ENCODE measurements at regions not wholly inside any gene's neighbourhood (a gene's known extent, or its start where the extent isn't known, plus 50 kb on each side); places are given as distances from the start of the nearest gene placed in this dataset.
"Not testable (repeated sequence)": the region's sequence is repeated elsewhere in the genome, so short reads cannot be mapped to it uniquely, and the experiment has no call there.

DNA sequence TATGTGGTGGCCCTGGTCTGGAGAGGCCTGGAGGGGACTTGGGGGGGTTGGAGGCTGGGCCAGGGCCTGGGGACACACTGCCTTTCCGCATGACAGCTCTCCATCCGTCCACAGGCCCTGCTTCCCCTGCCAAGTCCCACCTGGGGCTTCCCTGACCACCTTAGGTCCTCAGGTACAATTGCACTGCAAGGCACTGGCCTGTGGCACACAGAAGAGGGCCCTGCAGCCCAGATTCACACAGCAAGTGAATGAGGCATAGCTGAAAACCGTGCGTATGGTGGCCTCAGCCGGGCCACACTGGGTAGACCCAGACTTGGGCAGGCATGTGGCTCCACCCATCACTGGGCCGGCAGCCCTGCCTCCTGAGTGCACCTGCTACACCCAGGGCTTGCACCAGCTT, 114.2 kb downstream of the TNFRSF13B start:
- H3F3A ChIP-seq (ENCODE audit: low read depth); H3K36me3 ChIP-seq; H3K27me3 ChIP-seq; H3K36me3 Mint-ChIP-seq; H3K27ac Mint-ChIP-seq; H3K27me3 Mint-ChIP-seq (ENCODE audit: insufficient read depth, low read depth); H3K4me1 Mint-ChIP-seq; H3K27ac ChIP-seq; H3K4me1 ChIP-seq; H3K4me2 ChIP-seq; H4K20me1 ChIP-seq (ENCODE audit: low read depth); H3K4me3 Mint-ChIP-seq; H3K4me3 ChIP-seq; H3K79me2 ChIP-seq (ENCODE audit: low read depth); H3K9me3 ChIP-seq (ENCODE audit: low read depth); H2AFZ ChIP-seq (replicated peaks); H3K9ac ChIP-seq; DNase-seq (ENCODE audit: low spot score); H3K9me3 Mint-ChIP-seq: not testable (repeated sequence)

GRCh38 chr17:16856846-16857245, 115.1 kb downstream of the TNFRSF13B start:
- H3K79me2 ChIP-seq (ENCODE audit: low read depth); H3K9me3 ChIP-seq (ENCODE audit: low read depth); H3K27ac ChIP-seq; H3K4me2 ChIP-seq; H3K27ac Mint-ChIP-seq; H2AFZ ChIP-seq (replicated peaks); H3K9ac ChIP-seq; H3K4me1 Mint-ChIP-seq; H3F3A ChIP-seq (ENCODE audit: low read depth); H3K36me3 ChIP-seq; H3K27me3 ChIP-seq; H3K36me3 Mint-ChIP-seq; H3K27me3 Mint-ChIP-seq (ENCODE audit: insufficient read depth, low read depth); DNase-seq (ENCODE audit: low spot score); H3K4me3 Mint-ChIP-seq; H3K9me3 Mint-ChIP-seq; H3K4me1 ChIP-seq; H4K20me1 ChIP-seq (ENCODE audit: low read depth); H3K4me3 ChIP-seq: not testable (repeated sequence)

DNA sequence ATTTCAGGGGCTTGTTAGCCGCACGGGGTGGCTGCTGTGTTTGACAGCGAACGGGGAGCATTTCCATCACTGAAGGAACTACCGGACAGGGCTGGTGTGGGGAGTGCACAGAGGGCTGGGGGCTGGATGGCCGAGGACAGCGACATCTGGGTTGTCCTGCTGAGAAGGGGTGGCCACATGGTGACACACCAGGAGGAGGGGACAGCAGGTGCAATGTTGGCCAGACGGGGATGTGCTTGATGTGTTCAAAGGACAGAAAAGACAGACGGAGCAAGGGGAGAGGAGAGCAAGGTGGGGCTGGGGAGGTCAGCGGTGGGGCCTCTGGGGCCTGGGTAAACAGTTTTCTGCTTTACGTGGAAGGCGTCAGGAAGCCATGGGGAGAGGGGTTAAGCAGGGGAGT, 115.7 kb downstream of the TNFRSF13B start:
- H3K27me3 Mint-ChIP-seq (ENCODE audit: insufficient read depth, low read depth); H3K27ac ChIP-seq; DNase-seq (ENCODE audit: low spot score); H3K79me2 ChIP-seq (ENCODE audit: low read depth); H3K4me1 ChIP-seq; H3K36me3 ChIP-seq; H3K9me3 ChIP-seq (ENCODE audit: low read depth); H3K4me3 ChIP-seq; H4K20me1 ChIP-seq (ENCODE audit: low read depth); H3K4me1 Mint-ChIP-seq; H2AFZ ChIP-seq (replicated peaks); H3K27me3 ChIP-seq; H3K4me3 Mint-ChIP-seq; H3F3A ChIP-seq (ENCODE audit: low read depth); H3K4me2 ChIP-seq; H3K27ac Mint-ChIP-seq; H3K9ac ChIP-seq; H3K36me3 Mint-ChIP-seq; H3K9me3 Mint-ChIP-seq: not testable (repeated sequence)

DNA sequence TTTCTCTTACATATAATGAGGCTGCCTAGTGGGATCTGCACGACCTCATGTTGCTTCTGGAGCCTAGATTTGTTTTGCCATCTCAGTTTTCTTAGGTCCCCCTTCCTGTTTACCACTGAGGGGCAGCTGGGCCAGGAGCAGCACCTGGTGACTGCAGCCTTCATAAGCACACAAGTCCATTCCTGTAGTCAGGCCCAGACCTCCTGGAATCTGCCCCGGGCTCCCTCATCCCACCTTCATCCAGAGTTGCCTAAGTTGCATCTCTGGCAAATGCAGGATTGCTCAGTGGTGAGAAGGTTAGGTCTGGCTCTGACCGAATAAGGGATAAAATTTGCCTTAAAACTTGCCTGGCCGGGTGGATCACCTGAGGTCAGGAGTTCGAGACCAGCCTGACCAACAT, 117.3 kb downstream of the TNFRSF13B start:
- H3K9me3 Mint-ChIP-seq; H2AFZ ChIP-seq (replicated peaks); H3K36me3 Mint-ChIP-seq; H3K4me3 Mint-ChIP-seq; H3K27ac Mint-ChIP-seq; H3K36me3 ChIP-seq; H3K9me3 ChIP-seq (ENCODE audit: low read depth); H3F3A ChIP-seq (ENCODE audit: low read depth); H3K4me3 ChIP-seq; H3K4me2 ChIP-seq; H3K27ac ChIP-seq; H3K79me2 ChIP-seq (ENCODE audit: low read depth); H3K27me3 Mint-ChIP-seq (ENCODE audit: insufficient read depth, low read depth); H3K4me1 ChIP-seq; H4K20me1 ChIP-seq (ENCODE audit: low read depth); H3K4me1 Mint-ChIP-seq; DNase-seq (ENCODE audit: low spot score); H3K27me3 ChIP-seq; H3K9ac ChIP-seq: not testable (repeated sequence)

GRCh38 chr17:16853661-16854320, 118.1 kb downstream of the TNFRSF13B start:
- Mint-ChIP-seq H3K9me3 (no peaks in the 10 kb centered on the region), H3K27me3 (ENCODE audit: insufficient read depth, low read depth) (peaks cover 2% of the 10 kb centered on the region), H3K27ac (no peak overlapping the region), H3K36me3 (no peaks in the 10 kb centered on the region), H3K4me1 (peaks cover 3% of the 10 kb centered on the region), H3K4me3 (no peak overlapping the region)
- TF ChIP-seq EZH2phosphoT487 (IDR thresholded peaks at IDR 0.05) (no peak), EZH2 (IDR thresholded peaks at IDR 0.05) (no peak), CTCF (IDR thresholded peaks at IDR 0.05) (no peak)
- Histone ChIP-seq H3K4me1 (no peaks in the 10 kb centered on the region), H3K27me3 (no peaks in the 10 kb centered on the region), H3F3A (ENCODE audit: low read depth) (no peaks in the 10 kb centered on the region), H4K20me1 (ENCODE audit: low read depth) (no peaks in the 10 kb centered on the region), H3K4me2 (no peak overlapping the region), H2AFZ (replicated peaks) (no peak overlapping the region), H3K36me3 (no peaks in the 10 kb centered on the region), H3K9me3 (ENCODE audit: low read depth) (no peaks in the 10 kb centered on the region), H3K27ac (no peak overlapping the region), H3K9ac (no peak overlapping the region), H3K79me2 (ENCODE audit: low read depth) (no peaks in the 10 kb centered on the region), H3K4me3 (no peak overlapping the region)
- no peak for DNase-seq (ENCODE audit: low spot score)

GRCh38 chr17:16849861-16850260, 122.1 kb downstream of the TNFRSF13B start:
- DNase-seq (ENCODE audit: low spot score); H3K27ac ChIP-seq; H3K4me3 ChIP-seq; H3K4me1 Mint-ChIP-seq; H3K4me1 ChIP-seq; H3K27me3 ChIP-seq; H3K27ac Mint-ChIP-seq; H3K27me3 Mint-ChIP-seq (ENCODE audit: insufficient read depth, low read depth); H3K9ac ChIP-seq; H3K4me2 ChIP-seq; H2AFZ ChIP-seq (replicated peaks); H3F3A ChIP-seq (ENCODE audit: low read depth); H4K20me1 ChIP-seq (ENCODE audit: low read depth); H3K79me2 ChIP-seq (ENCODE audit: low read depth); H3K9me3 Mint-ChIP-seq; H3K36me3 ChIP-seq; H3K9me3 ChIP-seq (ENCODE audit: low read depth); H3K36me3 Mint-ChIP-seq; H3K4me3 Mint-ChIP-seq: not testable (repeated sequence)

- H3K27ac ChIP-seq; H3K27ac Mint-ChIP-seq; H3K4me1 Mint-ChIP-seq; H3K36me3 Mint-ChIP-seq; H3K4me3 ChIP-seq; DNase-seq (ENCODE audit: low spot score); H2AFZ ChIP-seq (replicated peaks); H3K4me3 Mint-ChIP-seq; H4K20me1 ChIP-seq (ENCODE audit: low read depth); H3K36me3 ChIP-seq; H3F3A ChIP-seq (ENCODE audit: low read depth); H3K4me2 ChIP-seq; H3K79me2 ChIP-seq (ENCODE audit: low read depth); H3K27me3 Mint-ChIP-seq (ENCODE audit: insufficient read depth, low read depth); H3K27me3 ChIP-seq; H3K9me3 Mint-ChIP-seq; H3K9ac ChIP-seq; H3K4me1 ChIP-seq; H3K9me3 ChIP-seq (ENCODE audit: low read depth): not testable (repeated sequence)
Measured at GRCh38 chr17:16848997-16849396, 122.9 kb downstream of the TNFRSF13B start.

All from neural progenitor cell (in vitro differentiated cells).